HepG2 (cell line): ENCODE measurements at regions not wholly inside any gene's neighbourhood (a gene's known extent, or its start where the extent isn't known, plus 50 kb on each side); places are given as distances from the start of the nearest gene placed in this dataset.
A peak's percentile ranks its signal among the peaks of the same experiment; 100 is the strongest.

ENCODE experiments used
- BRD4 ChIP-seq: sonication (generic); formaldehyde crosslinking; IDR thresholded peaks from 2 replicates; pipeline ENCODE4 v1.4.0; 2020; ENCODE audit warnings: missing genetic modification reagents
- CBX1 ChIP-seq: IDR thresholded peaks from one replicate; pipeline ENCODE4 v1.6.1; 2016; ENCODE audit warnings: antibody characterized with exemption, low read depth
- DRAP1 ChIP-seq: IDR thresholded peaks from 2 replicates; pipeline ENCODE4 v1.6.1; 2016; ENCODE audit warnings: missing genetic modification reagents, missing compliant biosample characterization
- ETV5 ChIP-seq: IDR thresholded peaks from 2 replicates; pipeline ENCODE4 v1.6.1; 2018; ENCODE audit warnings: missing biosample characterization, missing genetic modification reagents, inconsistent platforms, borderline replicate concordance
- GFI1 ChIP-seq: sonication (generic); formaldehyde crosslinking; IDR thresholded peaks from 2 replicates; pipeline ENCODE4 v1.5.0; 2020; ENCODE audit warnings: missing genetic modification reagents, mild to moderate bottlenecking, borderline replicate concordance
- IRX3 ChIP-seq: sonication (generic); formaldehyde crosslinking; IDR thresholded peaks from 2 replicates; pipeline ENCODE4 v1.8.1; 2023; ENCODE audit warnings: mild to moderate bottlenecking, low read depth, missing genetic modification reagents, borderline replicate concordance
- JUND ChIP-seq: sonication (generic); formaldehyde crosslinking; IDR thresholded peaks from 2 replicates; pipeline ENCODE4 v1.8.0; 2022; ENCODE audit warnings: mild to moderate bottlenecking, missing genetic modification reagents
- KMT2A ChIP-seq: sonication (generic); formaldehyde crosslinking; IDR thresholded peaks from 2 replicates; pipeline ENCODE4 v1.4.0; 2020; ENCODE audit warnings: missing genetic modification reagents
- LCORL ChIP-seq, 2 experiments: fragments of 450-650 bp in 1 of 2; sonication (generic) in 1 of 2; formaldehyde crosslinking in 1 of 2; IDR thresholded peaks; 2 replicates each; pipeline versions ENCODE4 v1.5.0 to v1.6.1; 2017 to 2020; ENCODE audit warnings: antibody characterized with exemption in 1 of 2, missing genetic modification reagents in 1 of 2
- MYNN ChIP-seq: sonication (generic); formaldehyde crosslinking; IDR thresholded peaks from 2 replicates; pipeline ENCODE4 v1.4.0; 2020; ENCODE audit warnings: mild to moderate bottlenecking, low read depth, missing genetic modification reagents
- SCMH1 ChIP-seq: sonication (generic); formaldehyde crosslinking; IDR thresholded peaks from 2 replicates; pipeline ENCODE4 v1.9.0; 2021; ENCODE audit warnings: missing genetic modification reagents, mild to moderate bottlenecking, borderline replicate concordance
- SRSF4 ChIP-seq: fragments of 200-400 bp; formaldehyde crosslinking; IDR thresholded peaks from one replicate; pipeline ENCODE4 v1.6.1; 2018; ENCODE audit warnings: mild to moderate bottlenecking, low read depth, low read length, moderate library complexity; ENCODE audit not compliant: poor library complexity, severe bottlenecking
- WIZ ChIP-seq: sonication (generic); formaldehyde crosslinking; IDR thresholded peaks from 2 replicates; pipeline ENCODE4 v1.5.1; 2020; ENCODE audit warnings: mild to moderate bottlenecking, missing genetic modification reagents
- ZBTB21 ChIP-seq: sonication (generic); formaldehyde crosslinking; IDR thresholded peaks from 2 replicates; pipeline ENCODE4 v1.4.0; 2020; ENCODE audit warnings: missing genetic modification reagents
- ZNF121 ChIP-seq: sonication (generic); formaldehyde crosslinking; IDR thresholded peaks from 2 replicates; pipeline ENCODE4 v1.5.0; 2020; ENCODE audit warnings: mild to moderate bottlenecking, missing genetic modification reagents
- ZNF232 ChIP-seq: sonication (generic); formaldehyde crosslinking; IDR thresholded peaks from 2 replicates; pipeline ENCODE4 v1.4.0; 2020; ENCODE audit warnings: missing genetic modification reagents, borderline replicate concordance
- ZNF331 ChIP-seq: sonication (generic); formaldehyde crosslinking; IDR thresholded peaks from 2 replicates; pipeline ENCODE4 v1.4.0; 2020; ENCODE audit warnings: missing genetic modification reagents
- ZNF546 ChIP-seq: sonication (generic); formaldehyde crosslinking; conservative IDR thresholded peaks from 2 replicates; pipeline ENCODE4 v1.8.1; 2023; ENCODE audit warnings: mild to moderate bottlenecking, missing genetic modification reagents
- ZNF660 ChIP-seq: sonication (generic); formaldehyde crosslinking; IDR thresholded peaks from 2 replicates; pipeline ENCODE4 v1.5.1; 2020; ENCODE audit warnings: mild to moderate bottlenecking, low read depth, missing genetic modification reagents, borderline replicate concordance
- TF ChIP-seq, protein P1 (sequence below): sonication (generic); formaldehyde crosslinking; IDR thresholded peaks from 2 replicates; pipeline ENCODE4 v1.5.0; 2020; ENCODE audit warnings: mild to moderate bottlenecking, missing genetic modification reagents
- TF ChIP-seq, protein P2 (sequence below): IDR thresholded peaks from 2 replicates; pipeline ENCODE4 v1.4.0; 2020; ENCODE audit warnings: mild to moderate bottlenecking, missing genetic modification reagents

- TF ChIP-seq, protein P1, sequence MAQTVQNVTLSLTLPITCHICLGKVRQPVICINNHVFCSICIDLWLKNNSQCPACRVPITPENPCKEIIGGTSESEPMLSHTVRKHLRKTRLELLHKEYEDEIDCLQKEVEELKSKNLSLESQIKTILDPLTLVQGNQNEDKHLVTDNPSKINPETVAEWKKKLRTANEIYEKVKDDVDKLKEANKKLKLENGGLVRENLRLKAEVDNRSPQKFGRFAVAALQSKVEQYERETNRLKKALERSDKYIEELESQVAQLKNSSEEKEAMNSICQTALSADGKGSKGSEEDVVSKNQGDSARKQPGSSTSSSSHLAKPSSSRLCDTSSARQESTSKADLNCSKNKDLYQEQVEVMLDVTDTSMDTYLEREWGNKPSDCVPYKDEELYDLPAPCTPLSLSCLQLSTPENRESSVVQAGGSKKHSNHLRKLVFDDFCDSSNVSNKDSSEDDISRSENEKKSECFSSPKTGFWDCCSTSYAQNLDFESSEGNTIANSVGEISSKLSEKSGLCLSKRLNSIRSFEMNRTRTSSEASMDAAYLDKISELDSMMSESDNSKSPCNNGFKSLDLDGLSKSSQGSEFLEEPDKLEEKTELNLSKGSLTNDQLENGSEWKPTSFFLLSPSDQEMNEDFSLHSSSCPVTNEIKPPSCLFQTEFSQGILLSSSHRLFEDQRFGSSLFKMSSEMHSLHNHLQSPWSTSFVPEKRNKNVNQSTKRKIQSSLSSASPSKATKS = no peak
- no peak for TF ChIP-seq BRD4 (CRISPR knock-in tag)
- TF ChIP-seq ZNF660 (CRISPR knock-in tag) = no peak
- TF ChIP-seq KMT2A (CRISPR knock-in tag) = peak; percentile 77
- TF ChIP-seq ZNF546 (CRISPR knock-in tag) = peak; percentile 77; the same call in 1 of the 2 replicates
- no peak; the same call in 1 of the 2 replicates for TF ChIP-seq ZBTB21 (CRISPR knock-in tag)
- no peak for TF ChIP-seq WIZ (CRISPR knock-in tag)
- TF ChIP-seq MYNN = 0 out of 2 replicates have a peak, but pooled peaks have one; percentile 68
- TF ChIP-seq ZNF232 = peak; percentile 84; the same call in 1 of the 2 replicates
- TF ChIP-seq GFI1 (CRISPR knock-in tag) = no peak
- TF ChIP-seq ZNF121 (CRISPR knock-in tag) = no peak
- peak; percentile 79 for TF ChIP-seq ETV5 (CRISPR knock-in tag)
- TF ChIP-seq IRX3 (CRISPR knock-in tag) = no peak
- no peak for TF ChIP-seq DRAP1 (CRISPR knock-in tag)
- peak; percentile 75; the same call in 1 of the 2 replicates for TF ChIP-seq ZNF331 (CRISPR knock-in tag)
- peak; percentile 20; the same call in 1 of the 2 replicates for TF ChIP-seq JUND
- TF ChIP-seq CBX1 = peak; percentile 88
- TF ChIP-seq LCORL (IDR thresholded peaks at IDR 0.05) = no peak
- TF ChIP-seq LCORL (CRISPR knock-in tag; IDR thresholded peaks at IDR 0.05) = peak; percentile 57; the same call in 1 of the 2 replicates
- no peak for TF ChIP-seq SRSF4
- TF ChIP-seq SCMH1 (CRISPR knock-in tag) = no peak
- TF ChIP-seq, protein P2, sequence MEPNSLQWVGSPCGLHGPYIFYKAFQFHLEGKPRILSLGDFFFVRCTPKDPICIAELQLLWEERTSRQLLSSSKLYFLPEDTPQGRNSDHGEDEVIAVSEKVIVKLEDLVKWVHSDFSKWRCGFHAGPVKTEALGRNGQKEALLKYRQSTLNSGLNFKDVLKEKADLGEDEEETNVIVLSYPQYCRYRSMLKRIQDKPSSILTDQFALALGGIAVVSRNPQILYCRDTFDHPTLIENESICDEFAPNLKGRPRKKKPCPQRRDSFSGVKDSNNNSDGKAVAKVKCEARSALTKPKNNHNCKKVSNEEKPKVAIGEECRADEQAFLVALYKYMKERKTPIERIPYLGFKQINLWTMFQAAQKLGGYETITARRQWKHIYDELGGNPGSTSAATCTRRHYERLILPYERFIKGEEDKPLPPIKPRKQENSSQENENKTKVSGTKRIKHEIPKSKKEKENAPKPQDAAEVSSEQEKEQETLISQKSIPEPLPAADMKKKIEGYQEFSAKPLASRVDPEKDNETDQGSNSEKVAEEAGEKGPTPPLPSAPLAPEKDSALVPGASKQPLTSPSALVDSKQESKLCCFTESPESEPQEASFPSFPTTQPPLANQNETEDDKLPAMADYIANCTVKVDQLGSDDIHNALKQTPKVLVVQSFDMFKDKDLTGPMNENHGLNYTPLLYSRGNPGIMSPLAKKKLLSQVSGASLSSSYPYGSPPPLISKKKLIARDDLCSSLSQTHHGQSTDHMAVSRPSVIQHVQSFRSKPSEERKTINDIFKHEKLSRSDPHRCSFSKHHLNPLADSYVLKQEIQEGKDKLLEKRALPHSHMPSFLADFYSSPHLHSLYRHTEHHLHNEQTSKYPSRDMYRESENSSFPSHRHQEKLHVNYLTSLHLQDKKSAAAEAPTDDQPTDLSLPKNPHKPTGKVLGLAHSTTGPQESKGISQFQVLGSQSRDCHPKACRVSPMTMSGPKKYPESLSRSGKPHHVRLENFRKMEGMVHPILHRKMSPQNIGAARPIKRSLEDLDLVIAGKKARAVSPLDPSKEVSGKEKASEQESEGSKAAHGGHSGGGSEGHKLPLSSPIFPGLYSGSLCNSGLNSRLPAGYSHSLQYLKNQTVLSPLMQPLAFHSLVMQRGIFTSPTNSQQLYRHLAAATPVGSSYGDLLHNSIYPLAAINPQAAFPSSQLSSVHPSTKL (CRISPR knock-in tag) = peak; percentile 68
Measured at GRCh38 chr6:4647414-4648365, 128.5 kb upstream of the CDYL start (continued).
